ENCODE measurements at regions not wholly inside any gene's neighbourhood (a gene's known extent, or its start where the extent isn't known, plus 50 kb on each side); places are given as distances from the start of the nearest gene placed in this dataset.

DNA sequence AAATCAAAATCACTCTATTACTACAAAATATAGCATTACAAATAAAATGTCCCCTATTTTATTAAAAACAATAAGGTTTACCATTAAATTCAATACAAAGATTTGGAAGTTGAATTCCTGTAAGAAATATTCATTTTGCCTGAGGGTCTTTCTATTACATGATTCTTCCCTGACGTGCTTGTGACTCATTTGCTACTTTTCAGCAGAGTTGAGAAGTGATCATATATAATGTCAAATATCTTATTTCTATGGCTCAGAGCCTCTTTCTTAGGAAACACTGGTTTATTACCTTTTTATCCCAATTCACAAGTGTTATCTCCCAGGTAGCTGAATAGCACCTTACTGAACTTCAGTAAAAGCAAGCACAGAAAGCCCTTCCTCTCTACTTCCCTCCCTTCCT lies 65.2 kb upstream of the CNTN5 start:
- TF ChIP-seq POLR2A (IDR thresholded peaks at IDR 0.05; ENCODE audit: low read depth, low read length) (no peak), TAF1 (IDR thresholded peaks at IDR 0.05; ENCODE audit: low read depth, low read length) (no peak), POLR2AphosphoS5 (IDR thresholded peaks at IDR 0.05; ENCODE audit: low read depth, low read length) (no peak), PAX5 (IDR thresholded peaks at IDR 0.05; ENCODE audit: insufficient read depth, low read length, severe bottlenecking) (no peak), POU2F2 (IDR thresholded peaks at IDR 0.05; ENCODE audit: low read depth, low read length) (no peak)

Measured in GM12891 (cell line).